Pancreas (tissue), 10 donors: ENCODE measurements at regions not wholly inside any gene's neighbourhood (a gene's known extent, or its start where the extent isn't known, plus 50 kb on each side); places are given as distances from the start of the nearest gene placed in this dataset.
A peak's percentile ranks its signal among the peaks of the same experiment; 100 is the strongest.

Experiments used
- ATAC-seq, 4 donors: fragments of 200-7000 bp; cut with Tn5 transposase; one replicate each; pipeline versions ENCODE4 v1.8.0 to v1.9.1; 2020; ENCODE audit warnings: mild to moderate bottlenecking in 4 of 4, moderate library complexity in 4 of 4
- DNase-seq, 6 donors: peaks; one replicate each; pipeline ENCODE4 v3.0.0-alpha.2; 2020
- FAIRE-seq: peaks from 2 replicates; lab custom pipeline; 2012; peaks lifted over from hg19 to GRCh38; lab: Jason Lieb, UNC
- H3K27ac ChIP-seq, 4 donors: fragments of 200-600 bp; sonication (generic); 1 replicate in 3 of 4; 2 replicates in 1 of 4; pipeline versions ENCODE4 v1.5.0 to v1.8.0; 2020
- H3K27me3 ChIP-seq, 4 donors: fragments of 200-600 bp; one replicate each; pipeline ENCODE4 v1.8.0; 2021
- H3K36me3 ChIP-seq, 3 donors: fragments of 200-600 bp; sonication (generic) in 1 of 3; one replicate each; pipeline versions ENCODE4 v1.5.0 to v1.8.0; 2020 to 2021
- H3K4me1 ChIP-seq, 3 donors: fragments of 200-600 bp; one replicate each; pipeline ENCODE4 v1.8.0; 2021
- H3K4me3 ChIP-seq, 4 donors: fragments of 200-600 bp; sonication (generic) in 2 of 4; one replicate each; pipeline versions ENCODE4 v1.5.0 to v1.8.0; 2020 to 2021
- H3K9me3 ChIP-seq, 4 donors: fragments of 200-600 bp; one replicate each; pipeline ENCODE4 v1.8.0; 2021
- CTCF ChIP-seq, 4 donors: fragments of 200-600 bp; sonication (generic) in 3 of 4; IDR thresholded peaks; one replicate each; pipeline versions ENCODE4 v1.5.0 to v1.8.0; 2021; ENCODE audit warnings: antibody characterized with exemption in 4 of 4
- WGBS, 2 donors: extraction: QIAGEN DNeasy Blood & Tissue Kit; methylation state at CpG; one replicate each; pipeline ENCODE4 v1.1.7; 2013; 5-methylcytosine and 5-hydroxymethylcytosine counted together
- intact Hi-C, 3 donors: fragments of 100-400 bp; cut with DNase I; formaldehyde crosslinking; loops; one replicate each; pipeline versions ENCODE4 v1.11.1 to v1.14.2; 2022
- donor health status: healthy with polysubstance abuse.
- donor health status: DM: no; HTN: no; CAD: no; lungs with moderate emphysema.
- donor health status: DM: no; HTN: no; CAD: no.
- donor health status: control.
- donor health status: control.
- donor health status: Bipolar disorder and iron deficiency.
- donor health status: DM: yes; HTN: yes; CAD: no.
- donor health status: DM: no; HTN: no; CAD: no.
- donor health status: DM: no; HTN: no; CAD: no.
- donor health status: DM: yes; HTN: yes; CAD: no.

- FAIRE-seq (no peak), ATAC-seq (no peak), DNase-seq (no peak)
- H3K4me1 ChIP-seq = no peaks in the 10 kb centered on the region
- no peaks in the 10 kb centered on the region for H3K27me3 ChIP-seq
- intact Hi-C loops = no loop called here
- no peak overlapping the region for H3K4me3 ChIP-seq
- 86 to 87% methylated on average over 1 of the region's 1 CpG for whole genome bisulfite sequencing, 2 donors
- no peak for TF ChIP-seq CTCF (IDR thresholded peaks at IDR 0.05)
- H3K9me3 ChIP-seq = no peaks in the 10 kb centered on the region
- no peak overlapping the region for H3K27ac ChIP-seq
- no peaks in the 10 kb centered on the region for H3K36me3 ChIP-seq
These were observed 805.4 kb upstream of the ALCAM start for GRCh38 chr3:104561324-104561723.

- ATAC-seq (no peak), FAIRE-seq (peak; percentile 34), DNase-seq (peak in 1 of 6 donors; percentile 25)
- Histone ChIP-seq H3K36me3 (no peaks in the 10 kb centered on the region), H3K4me3 (no peak overlapping the region), H3K9me3 (no peaks in the 10 kb centered on the region), H3K27me3 (no peaks in the 10 kb centered on the region), H3K4me1 (no peaks in the 10 kb centered on the region), H3K27ac (no peak overlapping the region)
- TF ChIP-seq CTCF (IDR thresholded peaks at IDR 0.05) = peak in 1 of 4 donors; percentile 37
- intact Hi-C loops = no loop called here
- WGBS, 2 donors = 63 to 66% methylated on average over 6 of the region's 6 CpGs
These were observed 802.6 kb upstream of the ALCAM start for GRCh38 chr3:104564045-104564643.

- Histone ChIP-seq H3K9me3 (no peaks in the 10 kb centered on the region), H3K36me3 (no peaks in the 10 kb centered on the region), H3K27ac (no peak overlapping the region), H3K27me3 (no peaks in the 10 kb centered on the region), H3K4me1 (no peaks in the 10 kb centered on the region), H3K4me3 (no peak overlapping the region)
- DNase-seq (no peak), FAIRE-seq (no peak), ATAC-seq (no peak)
- no peak for TF ChIP-seq CTCF (IDR thresholded peaks at IDR 0.05)
- intact Hi-C loops = no loop called here
These were observed 800.7 kb upstream of the ALCAM start for GRCh38 chr3:104566054-104566453.

- TF ChIP-seq CTCF (IDR thresholded peaks at IDR 0.05) = no peak
These were observed 791.1 kb upstream of the ALCAM start for GRCh38 chr3:104575634-104576033.

GRCh38 chr3:104578558-104578957 is 788.2 kb upstream of the ALCAM start:
- Histone ChIP-seq H3K4me1 (no peaks in the 10 kb centered on the region), H3K9me3 (no peaks in the 10 kb centered on the region), H3K27me3 (no peaks in the 10 kb centered on the region), H3K27ac (no peak overlapping the region), H3K4me3 (no peak overlapping the region), H3K36me3 (no peaks in the 10 kb centered on the region)
- TF ChIP-seq CTCF (IDR thresholded peaks at IDR 0.05) = no peak
- ATAC-seq = no peak
- intact Hi-C loops = no loop called here
- no peak for FAIRE-seq
- WGBS, 2 donors = 58 to 64% methylated on average over 3 of the region's 3 CpGs
- no peak for DNase-seq

More at GRCh38 chr3:104575634-104576033, 791.1 kb upstream of the ALCAM start:
- WGBS, 2 donors = 57 to 81% methylated on average over 1 of the region's 1 CpG
- Histone ChIP-seq H3K9me3 (no peaks in the 10 kb centered on the region), H3K27ac (no peak overlapping the region), H3K4me3 (no peak overlapping the region), H3K27me3 (no peaks in the 10 kb centered on the region), H3K4me1 (no peaks in the 10 kb centered on the region), H3K36me3 (no peaks in the 10 kb centered on the region)
- FAIRE-seq (no peak), ATAC-seq (no peak), DNase-seq (no peak)
- intact Hi-C loops = no loop called here
